ENCODE measurements at regions not wholly inside any gene's neighbourhood (a gene's known extent, or its start where the extent isn't known, plus 50 kb on each side); places are given as distances from the start of the nearest gene placed in this dataset.

GRCh38 chr5:54663866-54664265 lies 146.3 kb downstream of the SNX18 start:
- H3K4me3 ChIP-seq (ENCODE audit: low read length): no peak overlapping the region
- peak; percentile 33 for DNase-seq (ENCODE audit: low read depth)
- TF ChIP-seq CTCF (conservative IDR thresholded peaks at IDR 0.05; ENCODE audit: low read depth, low read length): no peak

- no peak overlapping the region for H3K4me3 ChIP-seq (ENCODE audit: low read length)
- no peak for TF ChIP-seq CTCF (conservative IDR thresholded peaks at IDR 0.05; ENCODE audit: low read depth, low read length)
- no peak for DNase-seq (ENCODE audit: low read depth)
Measured at GRCh38 chr5:54661111-54661510, 143.6 kb downstream of the SNX18 start.

DNA sequence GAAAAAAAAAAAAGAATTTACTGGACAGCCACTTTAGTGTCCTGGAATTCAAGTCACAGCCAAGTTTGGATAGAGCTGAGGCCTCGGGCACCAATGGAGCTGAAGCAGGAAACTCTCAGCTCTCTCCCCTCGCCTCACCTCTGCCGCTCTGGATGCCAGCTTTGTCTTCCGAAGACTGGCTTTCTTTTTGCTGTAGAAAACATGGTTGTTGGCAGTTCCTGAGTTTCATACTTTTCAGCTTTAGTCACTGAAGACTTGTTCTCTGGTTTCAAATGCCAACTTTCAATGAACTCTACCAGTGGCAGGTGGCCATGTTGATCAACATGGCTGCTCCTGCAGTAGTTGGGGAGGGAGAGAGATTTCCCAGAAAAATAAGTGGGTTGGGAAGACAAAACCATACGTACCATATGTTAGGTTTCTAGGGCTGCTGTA lies 142.2 kb downstream of the SNX18 start:
- H3K4me3 ChIP-seq (ENCODE audit: low read length): no peak overlapping the region
- TF ChIP-seq CTCF (conservative IDR thresholded peaks at IDR 0.05; ENCODE audit: low read depth, low read length): no peak
- DNase-seq (ENCODE audit: low read depth): no peak

- TF ChIP-seq CTCF (conservative IDR thresholded peaks at IDR 0.05; ENCODE audit: low read depth, low read length): no peak
- DNase-seq (ENCODE audit: low read depth): peak; percentile 48
- H3K4me3 ChIP-seq (ENCODE audit: low read length): no peak overlapping the region
Measured at GRCh38 chr5:54658010-54658409, 140.5 kb downstream of the SNX18 start.

GRCh38 chr5:54656261-54656728 lies 138.7 kb downstream of the SNX18 start:
- no peak for TF ChIP-seq CTCF (conservative IDR thresholded peaks at IDR 0.05; ENCODE audit: low read depth, low read length)

GRCh38 chr5:54655761-54656160 lies 138.2 kb downstream of the SNX18 start:
- no peak for DNase-seq (ENCODE audit: low read depth)
- TF ChIP-seq CTCF (conservative IDR thresholded peaks at IDR 0.05; ENCODE audit: low read depth, low read length): no peak
- H3K4me3 ChIP-seq (ENCODE audit: low read length): no peak overlapping the region

More at GRCh38 chr5:54656261-54656728, 138.7 kb downstream of the SNX18 start:
- H3K4me3 ChIP-seq (ENCODE audit: low read length): no peak overlapping the region
- DNase-seq (ENCODE audit: low read depth): no peak

DNA sequence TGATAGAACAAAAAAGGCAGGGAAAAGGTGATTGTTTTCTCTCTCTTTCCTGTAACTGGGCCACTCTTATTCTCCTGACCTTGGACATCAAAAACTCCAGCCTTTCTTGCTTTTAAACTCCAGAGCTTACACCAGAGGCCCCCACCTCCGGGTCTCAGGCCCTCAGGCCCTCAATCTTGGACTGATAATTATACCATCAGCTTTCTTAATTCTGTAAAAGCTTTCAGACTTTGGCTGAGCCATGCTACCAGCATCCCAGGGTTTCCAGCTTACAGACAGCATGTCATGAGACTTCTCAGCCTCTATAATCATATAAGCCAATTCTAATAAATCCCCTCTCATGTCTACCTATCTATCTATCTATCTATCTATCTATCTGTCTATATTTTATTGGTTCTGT lies 137.7 kb downstream of the SNX18 start:
- no peak overlapping the region for H3K4me3 ChIP-seq (ENCODE audit: low read length)
- no peak for TF ChIP-seq CTCF (conservative IDR thresholded peaks at IDR 0.05; ENCODE audit: low read depth, low read length)
- DNase-seq (ENCODE audit: low read depth): no peak

All from retinal pigment epithelial cell (primary cell).